MCF 10A (cell line): ENCODE measurements at regions not wholly inside any gene's neighbourhood (a gene's known extent, or its start where the extent isn't known, plus 50 kb on each side); places are given as distances from the start of the nearest gene placed in this dataset.

ENCODE experiments used
- BruUV-seq: library from RNA; stranded (reverse); fragments of 400-500 nt; replicated peaks from 2 replicates; lab custom pipeline; 2021; lab: Mats Ljungman, UMichigan
- CTCF ChIA-PET: fragments of 300-600 bp; sonication (Branson Sonifier 250); formaldehyde crosslinking; extraction: SDS; loops from one replicate; lab custom pipeline; 2021; ENCODE audit warnings: antibody characterized with exemption, inconsistent platforms; lab: Yijun Ruan, JAX
- POLR2A ChIA-PET: fragments of 300-600, 350-650 bp; sonication (Branson Sonifier 250); formaldehyde crosslinking; extraction: SDS; loops from one replicate; lab custom pipeline; 2020; ENCODE audit warnings: antibody characterized with exemption, inconsistent platforms; lab: Yijun Ruan, JAX
- DNase-seq: peaks from one replicate; pipeline ENCODE4 v3.0.0-alpha.2; 2018; ENCODE audit not compliant: unreplicated experiment
- H3K27ac Mint-ChIP-seq: one replicate; pipeline ENCODE4 v1.8.0; 2022; ENCODE audit warnings: mild to moderate bottlenecking, low read depth, mixed read lengths; ENCODE audit not compliant: unreplicated experiment
- H3K27me3 Mint-ChIP-seq: one replicate; pipeline ENCODE4 v1.8.0; 2022; ENCODE audit warnings: mixed read lengths; ENCODE audit not compliant: insufficient read depth, unreplicated experiment
- H3K36me3 Mint-ChIP-seq: one replicate; pipeline ENCODE4 v1.8.0; 2022; ENCODE audit warnings: mild to moderate bottlenecking, moderate library complexity, mixed read lengths; ENCODE audit not compliant: insufficient read depth, unreplicated experiment
- H3K4me1 Mint-ChIP-seq: one replicate; pipeline ENCODE4 v1.8.0; 2022; ENCODE audit warnings: mixed read lengths; ENCODE audit not compliant: insufficient read depth, unreplicated experiment
- H3K4me3 Mint-ChIP-seq: one replicate; pipeline ENCODE4 v1.8.0; 2022; ENCODE audit warnings: mild to moderate bottlenecking, moderate library complexity, mixed read lengths; ENCODE audit not compliant: unreplicated experiment
- H3K9me3 Mint-ChIP-seq: one replicate; pipeline ENCODE4 v1.8.0; 2022; ENCODE audit warnings: mixed read lengths; ENCODE audit not compliant: unreplicated experiment
- intact Hi-C: fragments of 100-400 bp; cut with micrococcal nuclease; formaldehyde crosslinking; loops from 2 replicates; pipeline ENCODE4 v1.14.1; 2022
- TF ChIP-seq, protein P1 (sequence below): fragments of 200-600 bp; IDR thresholded peaks from one replicate; pipeline ENCODE4 v1.8.0; 2022; ENCODE audit warnings: antibody characterized with exemption, mild to moderate bottlenecking; ENCODE audit not compliant: unreplicated experiment

DNA sequence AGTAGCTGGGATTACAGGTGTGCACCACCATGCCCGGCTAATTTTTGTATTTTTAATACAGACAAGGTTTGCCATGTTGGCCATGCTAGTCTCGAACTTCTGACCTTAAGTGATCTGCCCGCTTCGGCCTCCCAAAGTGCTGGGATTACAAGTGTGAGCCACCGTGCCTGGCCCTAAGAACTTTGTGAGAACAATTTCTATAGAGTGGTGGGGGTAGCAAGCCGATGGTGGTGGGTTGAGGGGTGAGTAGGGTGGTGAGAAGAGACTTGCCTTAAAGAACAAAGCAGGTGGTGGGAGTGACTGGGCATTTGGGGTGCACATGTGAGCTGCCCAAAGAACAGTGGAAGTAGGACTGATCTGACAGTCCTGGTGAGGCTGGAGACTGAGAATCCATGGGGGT, 76.0 kb upstream of the ASB18 start:
- ChIA-PET CTCF (no interaction called here), POLR2A (no interaction called here)
- DNase-seq: no peak
- intact Hi-C loops: loop anchor here (5.0 kb wide), 1 partner anchor 573 kb away; no protein-coding TSS in a partner anchor
- H3K27ac Mint-ChIP-seq: no peak overlapping the region
- H3K4me3 Mint-ChIP-seq: no peak overlapping the region
- no peaks in the 10 kb centered on the region for H3K4me1 Mint-ChIP-seq
- H3K36me3 Mint-ChIP-seq: peaks cover 4% of the 10 kb centered on the region
- H3K9me3 Mint-ChIP-seq: no peaks in the 10 kb centered on the region
- BruUV-seq: no TSS peak
- TF ChIP-seq, protein P1, sequence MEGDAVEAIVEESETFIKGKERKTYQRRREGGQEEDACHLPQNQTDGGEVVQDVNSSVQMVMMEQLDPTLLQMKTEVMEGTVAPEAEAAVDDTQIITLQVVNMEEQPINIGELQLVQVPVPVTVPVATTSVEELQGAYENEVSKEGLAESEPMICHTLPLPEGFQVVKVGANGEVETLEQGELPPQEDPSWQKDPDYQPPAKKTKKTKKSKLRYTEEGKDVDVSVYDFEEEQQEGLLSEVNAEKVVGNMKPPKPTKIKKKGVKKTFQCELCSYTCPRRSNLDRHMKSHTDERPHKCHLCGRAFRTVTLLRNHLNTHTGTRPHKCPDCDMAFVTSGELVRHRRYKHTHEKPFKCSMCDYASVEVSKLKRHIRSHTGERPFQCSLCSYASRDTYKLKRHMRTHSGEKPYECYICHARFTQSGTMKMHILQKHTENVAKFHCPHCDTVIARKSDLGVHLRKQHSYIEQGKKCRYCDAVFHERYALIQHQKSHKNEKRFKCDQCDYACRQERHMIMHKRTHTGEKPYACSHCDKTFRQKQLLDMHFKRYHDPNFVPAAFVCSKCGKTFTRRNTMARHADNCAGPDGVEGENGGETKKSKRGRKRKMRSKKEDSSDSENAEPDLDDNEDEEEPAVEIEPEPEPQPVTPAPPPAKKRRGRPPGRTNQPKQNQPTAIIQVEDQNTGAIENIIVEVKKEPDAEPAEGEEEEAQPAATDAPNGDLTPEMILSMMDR: no peak
- peaks cover 26% of the 10 kb centered on the region for H3K27me3 Mint-ChIP-seq

DNA sequence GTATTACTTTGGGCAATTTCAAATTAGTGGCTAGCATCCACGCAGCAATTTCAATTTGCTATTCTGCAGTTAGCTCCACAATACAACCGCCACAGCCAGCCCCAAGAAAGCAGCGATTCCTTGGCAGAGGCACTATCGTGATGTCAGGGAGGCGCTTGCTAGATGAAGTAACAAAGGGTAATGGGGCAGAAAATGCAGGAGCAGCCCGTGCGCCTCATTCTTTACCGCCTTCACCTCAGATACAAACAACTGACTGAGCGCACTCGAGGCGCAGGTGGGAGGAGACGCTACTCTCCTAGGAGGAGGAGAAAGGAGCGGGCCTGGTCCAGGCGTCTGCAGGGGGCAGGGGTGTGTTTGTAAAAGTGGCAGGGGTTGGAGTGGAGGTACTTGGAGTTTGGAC, 76.9 kb upstream of the ASB18 start:
- peaks cover 20% of the 10 kb centered on the region for H3K27me3 Mint-ChIP-seq
- intact Hi-C loops: loop anchor here (5.0 kb wide), 1 partner anchor 574 kb away; no protein-coding TSS in a partner anchor

DNA sequence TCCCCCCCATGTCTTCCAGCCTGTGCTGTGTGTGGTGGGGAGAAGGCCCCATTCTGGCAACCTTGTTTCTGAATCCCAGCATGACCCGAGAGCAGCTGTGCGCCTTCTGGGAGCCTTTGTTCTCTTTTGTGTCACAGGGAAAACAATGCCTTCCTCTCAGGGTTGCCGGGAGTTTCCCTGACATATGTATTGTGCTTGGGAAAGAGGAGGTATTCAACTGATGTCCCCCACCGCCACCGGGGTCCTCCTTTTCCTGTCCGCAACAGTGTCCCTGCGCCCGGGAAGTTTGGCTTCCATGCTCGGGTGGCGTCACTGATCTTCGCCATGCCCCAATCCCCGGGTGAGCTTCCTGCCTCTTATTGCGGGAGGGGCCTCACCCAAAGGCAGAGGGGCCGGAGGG, 77.5 kb upstream of the ASB18 start:
- Mint-ChIP-seq H3K36me3 (peaks cover 4% of the 10 kb centered on the region), H3K27ac (no peak overlapping the region), H3K4me3 (no peak overlapping the region), H3K4me1 (no peaks in the 10 kb centered on the region), H3K27me3 (peaks cover 20% of the 10 kb centered on the region), H3K9me3 (no peaks in the 10 kb centered on the region)
- TF ChIP-seq, protein P1: no peak
- intact Hi-C loops: loop anchor here (5.0 kb wide), 1 partner anchor 574 kb away; no protein-coding TSS in a partner anchor
- ChIA-PET POLR2A (no interaction called here), CTCF (interaction anchor here (0.6 to 1.8 kb wide), 2 partner anchors 12 to 214 kb away, joined by 3 to 7 read pairs; no protein-coding TSS in a partner anchor)
- no peak for DNase-seq
- BruUV-seq: no TSS peak

More for the DNA sequence above, 76.9 kb upstream of the ASB18 start:
- Mint-ChIP-seq H3K36me3 (peaks cover 4% of the 10 kb centered on the region), H3K4me3 (no peak overlapping the region), H3K4me1 (no peaks in the 10 kb centered on the region), H3K9me3 (no peaks in the 10 kb centered on the region), H3K27ac (no peak overlapping the region)
- CTCF ChIA-PET: no interaction called here
- TF ChIP-seq, protein P1: no peak
- BruUV-seq: no TSS peak
- POLR2A ChIA-PET: no interaction called here
- no peak for DNase-seq

DNA sequence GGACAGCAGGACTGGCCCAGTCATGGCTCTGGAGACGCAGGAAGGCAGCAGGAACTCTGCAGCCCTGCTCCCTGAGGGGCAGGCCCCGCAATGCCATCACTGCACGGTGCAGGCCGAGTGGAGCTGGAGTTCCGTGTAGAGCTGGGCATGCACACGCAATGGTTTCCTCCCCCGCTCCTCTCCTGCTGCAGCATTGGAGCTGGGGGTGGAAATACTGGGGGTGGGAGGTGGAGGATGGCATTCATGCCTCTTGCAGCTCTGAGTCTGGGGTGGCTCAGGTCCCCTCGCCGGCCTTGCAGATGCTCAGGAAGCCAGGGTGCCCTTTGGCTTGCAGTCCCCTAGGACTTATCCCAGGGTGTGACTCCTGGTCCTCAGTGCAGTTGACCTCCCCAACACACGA, 78.3 kb upstream of the ASB18 start:
- BruUV-seq: no TSS peak
- peaks cover 4% of the 10 kb centered on the region for H3K36me3 Mint-ChIP-seq
- no peak for DNase-seq
- no peak overlapping the region for H3K27ac Mint-ChIP-seq
- no peak overlapping the region for H3K4me3 Mint-ChIP-seq
- POLR2A ChIA-PET: no interaction called here
- H3K4me1 Mint-ChIP-seq: no peaks in the 10 kb centered on the region
- peaks cover 20% of the 10 kb centered on the region for H3K27me3 Mint-ChIP-seq
- H3K9me3 Mint-ChIP-seq: no peaks in the 10 kb centered on the region
- TF ChIP-seq, protein P1: no peak
- intact Hi-C loops: loop anchor here (5.0 kb wide), 1 partner anchor 575 kb away; no protein-coding TSS in a partner anchor
- CTCF ChIA-PET: interaction anchor here (0.6 to 1.8 kb wide), 10 partner anchors 11 to 731 kb away, joined by 3 to 12 read pairs (median 5); no protein-coding TSS in a partner anchor
